Loucy (cell line): ENCODE measurements at regions not wholly inside any gene's neighbourhood (a gene's known extent, or its start where the extent isn't known, plus 50 kb on each side); places are given as distances from the start of the nearest gene placed in this dataset.

Experiments
- CTCF ChIP-seq: fragments of 200-600 bp; sonication (generic); conservative IDR thresholded peaks from 2 replicates; pipeline ENCODE4 v1.5.1; 2014; ENCODE audit warnings: mild to moderate bottlenecking, antibody characterized with exemption, low read length
- EZH2phosphoT487 ChIP-seq: fragments of 200-600 bp; IDR thresholded peaks from 2 replicates; pipeline ENCODE4 v1.6.1; 2018; ENCODE audit warnings: antibody characterized with exemption, mild to moderate bottlenecking, moderate library complexity, borderline replicate concordance

- no peak for TF ChIP-seq CTCF
- TF ChIP-seq EZH2phosphoT487, result no peak
Observed at GRCh38 chrX:22803353-22803752, 196.4 kb upstream of the DDX53 start.
